ENCODE measurements at regions not wholly inside any gene's neighbourhood (a gene's known extent, or its start where the extent isn't known, plus 50 kb on each side); places are given as distances from the start of the nearest gene placed in this dataset.
"Not testable (repeated sequence)": the region's sequence is repeated elsewhere in the genome, so short reads cannot be mapped to it uniquely, and the experiment has no call there.

- DNase-seq, result no peak
Observed at GRCh38 chr11:112518371-112518770, 257.7 kb upstream of the PLET1 start.

GRCh38 chr11:112519751-112520150 is 259.1 kb upstream of the PLET1 start:
- no peak for DNase-seq

GRCh38 chr11:112520354-112520753 is 259.7 kb upstream of the PLET1 start:
- no peak for DNase-seq

GRCh38 chr11:112522536-112522935 is 261.9 kb upstream of the PLET1 start:
- no peak for DNase-seq

DNA sequence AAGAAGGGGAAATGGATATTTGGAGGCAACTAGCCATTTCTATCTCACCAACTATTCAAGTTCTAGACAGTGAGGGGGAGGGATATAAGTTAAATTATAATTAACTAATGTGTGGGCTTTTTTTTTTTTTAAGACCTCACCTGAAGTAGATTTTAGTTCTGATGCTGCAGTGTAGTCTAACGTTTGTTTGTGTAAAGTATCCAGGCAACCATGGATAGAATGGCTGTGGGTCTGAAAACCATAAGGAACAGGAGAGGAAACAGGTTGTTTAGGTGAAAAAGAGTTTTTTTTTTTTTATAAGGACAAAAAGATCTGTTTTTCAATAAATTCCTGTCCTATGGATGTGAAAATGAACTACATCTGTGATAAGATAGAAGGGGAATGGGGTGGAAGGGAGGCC is 262.4 kb upstream of the PLET1 start:
- DNase-seq, result no peak

DNA sequence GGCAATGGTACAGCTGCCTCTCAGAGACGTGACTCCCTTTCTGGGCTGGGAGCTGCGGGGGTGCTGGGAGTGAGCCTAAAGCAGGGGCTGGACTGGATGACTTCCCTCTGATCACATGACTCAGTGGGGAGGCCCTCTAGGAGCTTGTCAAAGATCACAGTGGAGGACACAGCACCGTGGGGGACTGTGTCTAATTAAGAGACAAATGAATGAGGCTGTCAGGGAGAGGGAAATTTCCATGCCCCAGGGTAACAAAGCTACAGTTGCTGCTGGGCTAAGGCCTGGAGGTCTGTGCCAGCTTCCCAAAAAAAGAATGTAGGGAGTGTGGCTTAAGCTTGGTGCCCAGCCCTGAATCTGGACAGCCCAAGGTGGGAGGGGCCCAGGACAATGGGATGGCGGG is 262.8 kb upstream of the PLET1 start:
- no peak for DNase-seq

- no peak for DNase-seq
Observed at GRCh38 chr11:112523951-112524350, 263.3 kb upstream of the PLET1 start.

DNA sequence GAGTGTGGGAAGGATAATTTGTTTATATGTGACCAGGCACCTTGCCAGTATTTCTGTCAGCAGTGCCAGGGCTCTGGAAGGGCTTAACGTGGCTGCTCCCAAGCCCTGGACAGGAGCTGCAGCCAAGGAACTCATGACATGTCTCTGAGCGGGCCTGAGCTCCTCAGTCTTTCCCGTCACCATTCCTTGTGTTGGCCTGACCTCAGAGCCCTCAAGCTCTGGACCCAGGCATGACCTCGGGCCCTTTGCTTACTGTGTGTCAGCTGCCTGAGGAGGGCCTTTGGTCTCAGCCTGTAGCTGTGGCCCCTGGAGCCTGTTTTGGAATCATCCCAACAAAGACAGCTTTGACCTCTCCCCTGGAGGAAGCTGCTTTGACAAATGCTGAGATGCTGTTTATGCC is 264.1 kb upstream of the PLET1 start:
- no peak for DNase-seq

- no peak for DNase-seq
Observed at GRCh38 chr11:112525270-112525669, 264.6 kb upstream of the PLET1 start.

DNA sequence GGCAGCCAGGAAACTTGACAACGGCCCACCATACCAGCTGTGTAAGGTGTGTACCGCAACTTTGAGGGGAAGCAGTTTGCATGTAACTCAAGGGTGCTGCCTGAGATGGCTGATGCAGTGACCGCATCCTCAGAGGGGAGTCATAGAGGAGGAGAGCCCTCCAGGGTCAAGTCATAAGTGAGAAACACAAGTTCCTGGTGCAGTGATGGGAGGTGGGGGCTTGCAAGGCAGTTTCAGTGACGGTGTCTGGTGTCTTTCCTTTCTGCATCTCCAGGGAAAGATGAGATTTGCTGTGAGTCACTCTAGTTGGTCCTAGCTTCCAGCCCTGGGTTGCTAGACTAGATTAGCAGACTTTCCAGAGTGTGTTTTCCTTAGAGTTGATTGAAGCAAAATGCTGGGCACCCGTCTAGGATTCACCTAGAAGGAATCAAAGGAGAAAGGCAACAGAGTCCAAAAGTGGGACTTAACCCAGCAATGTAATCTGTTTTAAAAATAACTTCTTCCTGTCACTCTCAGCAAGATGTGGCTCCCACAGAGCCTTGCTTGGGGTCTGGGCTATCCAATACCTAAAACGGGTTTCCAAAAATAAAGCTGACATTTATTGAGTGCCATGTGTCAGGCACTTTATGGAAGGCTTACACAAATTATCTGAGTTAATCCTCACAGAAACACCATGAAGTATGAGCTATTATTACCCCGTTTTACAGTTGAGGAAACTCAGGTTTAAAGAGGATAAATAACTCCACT is 265.4 kb upstream of the PLET1 start:
- no peak for DNase-seq

GRCh38 chr11:112526699-112527416 is 266.2 kb upstream of the PLET1 start:
- no peak for DNase-seq

GRCh38 chr11:112529071-112529470 is 268.4 kb upstream of the PLET1 start:
- DNase-seq, result no peak

- DNase-seq, result no peak
Observed at GRCh38 chr11:112532506-112532905, 271.8 kb upstream of the PLET1 start.

GRCh38 chr11:112533682-112534081 is 273.0 kb upstream of the PLET1 start:
- no peak for DNase-seq

DNA sequence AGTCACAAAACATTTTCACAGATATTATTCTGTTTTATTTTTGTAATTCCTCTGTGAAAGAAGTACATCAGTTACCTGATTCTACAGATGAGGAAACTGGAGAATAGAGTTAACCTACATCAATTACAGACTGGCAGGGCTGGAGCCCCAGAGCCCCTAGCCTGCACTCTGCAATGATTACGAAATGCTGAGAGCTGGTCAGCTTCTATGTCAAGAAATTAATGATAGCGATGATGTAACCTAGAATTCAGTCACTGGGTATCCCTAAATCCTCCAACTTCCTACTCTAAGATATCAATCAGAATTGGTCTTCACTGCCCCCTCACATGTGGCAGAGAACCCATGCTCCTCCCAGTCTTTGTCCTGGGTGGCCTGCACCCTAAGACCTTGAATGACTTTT is 273.5 kb upstream of the PLET1 start:
- no peak for DNase-seq

GRCh38 chr11:112537026-112537425 is 276.4 kb upstream of the PLET1 start:
- DNase-seq, result no peak

DNA sequence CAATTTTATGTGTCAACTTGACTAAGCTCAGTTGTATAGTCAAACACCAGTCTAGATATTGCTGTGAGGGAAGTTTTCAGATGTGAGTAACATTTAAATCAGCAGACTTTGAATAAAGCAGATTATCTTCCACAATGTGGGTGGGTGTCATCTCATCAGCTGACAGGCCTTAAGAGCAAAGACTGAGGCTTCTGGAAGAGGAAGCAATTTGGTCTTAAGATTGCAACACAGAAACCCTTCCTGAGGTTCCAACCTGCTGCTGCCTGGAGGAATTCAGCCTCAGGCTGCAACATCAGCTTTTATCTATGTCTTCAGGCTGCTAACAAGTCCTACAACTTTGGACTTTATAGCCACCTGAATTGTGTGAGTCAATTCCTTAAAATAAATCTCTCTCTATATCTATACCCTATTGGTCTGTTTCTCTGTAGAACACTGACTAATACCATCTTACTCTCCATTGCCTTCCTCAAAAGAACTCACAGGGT is 277.2 kb upstream of the PLET1 start:
- DNase-seq, result no peak

- DNase-seq, result no peak
Observed at GRCh38 chr11:112538534-112539280, 278.0 kb upstream of the PLET1 start.

- DNase-seq, result not testable (repeated sequence)
Observed at GRCh38 chr11:112539281-112539555, 278.6 kb upstream of the PLET1 start.

DNA sequence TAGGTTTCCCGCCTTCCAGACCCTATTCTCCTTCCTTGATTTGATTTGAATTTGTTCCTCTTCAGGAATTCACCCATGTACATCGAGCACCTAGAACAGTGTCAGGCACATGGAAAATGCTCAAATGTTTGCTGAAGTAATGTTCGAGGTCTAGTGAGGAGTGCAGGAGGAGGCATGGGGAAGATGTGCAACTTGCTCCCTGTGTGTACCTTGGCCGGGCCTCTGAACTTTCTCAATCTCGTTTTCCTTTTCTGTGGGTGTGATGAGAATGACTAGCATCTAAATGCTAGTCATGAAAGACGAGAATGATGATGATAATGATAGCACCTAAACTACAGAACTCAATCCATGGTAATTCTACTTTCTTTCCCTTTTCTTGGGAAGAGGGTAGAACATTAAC is 279.1 kb upstream of the PLET1 start:
- no peak for DNase-seq

GRCh38 chr11:112540261-112540660 is 279.6 kb upstream of the PLET1 start:
- no peak for DNase-seq

DNA sequence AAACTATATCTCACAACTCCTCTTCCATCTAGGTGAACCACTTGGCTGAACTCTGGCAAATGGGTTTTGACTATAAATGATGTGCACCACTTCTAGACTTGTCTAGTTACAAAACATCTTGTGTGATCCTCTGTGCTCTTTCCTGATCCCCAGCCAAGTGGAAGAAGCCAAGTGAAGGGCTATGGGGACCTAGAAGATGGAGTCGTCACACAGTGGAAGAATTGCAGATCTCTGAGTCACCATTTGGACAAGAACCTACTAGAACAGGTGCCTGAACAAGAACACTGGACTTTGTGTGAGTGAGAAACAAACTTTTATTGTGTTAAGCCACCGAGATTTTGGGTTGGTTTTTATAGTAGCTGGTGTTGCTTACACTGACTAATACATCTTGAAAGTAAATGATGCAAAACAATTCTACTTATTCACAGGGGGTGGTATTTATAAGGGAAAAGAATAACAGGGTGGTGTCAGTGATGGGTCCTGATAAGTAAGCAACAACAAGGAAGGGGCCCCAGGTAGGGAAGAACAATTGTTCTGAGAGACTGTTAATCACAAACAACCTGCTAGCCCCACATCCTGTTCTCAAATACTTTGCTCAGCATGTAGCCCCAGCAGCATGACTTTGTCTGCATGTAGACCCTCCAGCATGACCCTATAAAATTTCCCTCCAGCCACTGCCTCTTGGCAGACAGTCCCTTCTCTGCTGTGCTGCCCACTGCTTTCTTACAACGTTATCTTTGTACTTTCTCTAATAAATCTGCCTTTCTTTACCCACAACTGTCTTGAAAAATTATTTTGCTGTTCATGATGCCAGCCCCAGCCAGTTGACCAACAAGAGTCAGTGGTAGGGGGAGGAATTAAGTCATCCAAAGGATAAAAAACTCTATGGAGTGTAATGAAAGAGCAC is 280.7 kb upstream of the PLET1 start:
- no peak for DNase-seq

GRCh38 chr11:112542479-112542878 is 281.8 kb upstream of the PLET1 start:
- DNase-seq, result no peak
